ENCODE measurements at regions not wholly inside any gene's neighbourhood (a gene's known extent, or its start where the extent isn't known, plus 50 kb on each side); places are given as distances from the start of the nearest gene placed in this dataset.

GRCh38 chr1:78240755-78241154 is 195.0 kb downstream of the GIPC2 start:
- Histone ChIP-seq H3K4me1 (ENCODE audit: control insufficient read depth in 5 of 5, insufficient read depth in 5 of 5, low read length in 5 of 5) (no peaks in the 10 kb centered on the region), H3K4me3 (ENCODE audit: low read depth in 1 of 5, low read length in 5 of 5) (no peak overlapping the region), H3K27me3 (ENCODE audit: control insufficient read depth in 5 of 5, insufficient read depth in 4 of 5, low read length in 5 of 5) (no peaks in the 10 kb centered on the region), H3K36me3 (ENCODE audit: control insufficient read depth in 5 of 5, insufficient read depth in 5 of 5, low read length in 5 of 5) (no peaks in the 10 kb centered on the region), H3K9me3 (ENCODE audit: control insufficient read depth in 5 of 5, low read length in 5 of 5) (peaks cover 0 to 8% (median 0%) of the 10 kb centered on the region in 5 donors), H3K27ac (ENCODE audit: low read depth, low read length) (no peak overlapping the region), H3K9ac (ENCODE audit: low read length in 5 of 5) (no peak overlapping the region)

GRCh38 chr1:78247079-78247478 is 201.3 kb downstream of the GIPC2 start:
- H3K36me3 ChIP-seq (ENCODE audit: control insufficient read depth in 5 of 5, insufficient read depth in 5 of 5, low read length in 5 of 5): no peaks in the 10 kb centered on the region
- no peaks in the 10 kb centered on the region for H3K4me1 ChIP-seq (ENCODE audit: control insufficient read depth in 5 of 5, insufficient read depth in 5 of 5, low read length in 5 of 5)
- H3K27ac ChIP-seq (ENCODE audit: low read depth, low read length): no peak overlapping the region
- H3K27me3 ChIP-seq (ENCODE audit: control insufficient read depth in 5 of 5, insufficient read depth in 4 of 5, low read length in 5 of 5): no peaks in the 10 kb centered on the region
- H3K9me3 ChIP-seq (ENCODE audit: control insufficient read depth in 5 of 5, low read length in 5 of 5): peaks cover 0 to 3% (median 0%) of the 10 kb centered on the region in 5 donors
- no peak overlapping the region for H3K4me3 ChIP-seq (ENCODE audit: low read depth in 1 of 5, low read length in 5 of 5)
- no peak overlapping the region for H3K9ac ChIP-seq (ENCODE audit: low read length in 5 of 5)

GRCh38 chr1:78250201-78250600 is 204.4 kb downstream of the GIPC2 start:
- Histone ChIP-seq H3K4me3 (ENCODE audit: low read depth in 1 of 5, low read length in 5 of 5) (no peak overlapping the region), H3K27me3 (ENCODE audit: control insufficient read depth in 5 of 5, insufficient read depth in 4 of 5, low read length in 5 of 5) (no peaks in the 10 kb centered on the region), H3K9me3 (ENCODE audit: control insufficient read depth in 5 of 5, low read length in 5 of 5) (peaks cover 0 to 3% (median 0%) of the 10 kb centered on the region in 5 donors), H3K27ac (ENCODE audit: low read depth, low read length) (no peak overlapping the region), H3K36me3 (ENCODE audit: control insufficient read depth in 5 of 5, insufficient read depth in 5 of 5, low read length in 5 of 5) (no peaks in the 10 kb centered on the region), H3K9ac (ENCODE audit: low read length in 5 of 5) (no peak overlapping the region), H3K4me1 (ENCODE audit: control insufficient read depth in 5 of 5, insufficient read depth in 5 of 5, low read length in 5 of 5) (no peaks in the 10 kb centered on the region)

GRCh38 chr1:78254517-78254916 is 208.8 kb downstream of the GIPC2 start:
- peaks cover 0 to 9% (median 4%) of the 10 kb centered on the region in 5 donors for H3K4me1 ChIP-seq (ENCODE audit: control insufficient read depth in 5 of 5, insufficient read depth in 5 of 5, low read length in 5 of 5)
- no peak overlapping the region for H3K27ac ChIP-seq (ENCODE audit: low read depth, low read length)
- H3K9me3 ChIP-seq (ENCODE audit: control insufficient read depth in 5 of 5, low read length in 5 of 5): peaks cover 0 to 5% (median 0%) of the 10 kb centered on the region in 5 donors
- no peak overlapping the region for H3K9ac ChIP-seq (ENCODE audit: low read length in 5 of 5)
- H3K36me3 ChIP-seq (ENCODE audit: control insufficient read depth in 5 of 5, insufficient read depth in 5 of 5, low read length in 5 of 5): no peaks in the 10 kb centered on the region
- no peak overlapping the region for H3K4me3 ChIP-seq (ENCODE audit: low read depth in 1 of 5, low read length in 5 of 5)
- H3K27me3 ChIP-seq (ENCODE audit: control insufficient read depth in 5 of 5, insufficient read depth in 4 of 5, low read length in 5 of 5): peaks cover 0 to 2% (median 0%) of the 10 kb centered on the region in 5 donors

GRCh38 chr1:78255383-78255782 is 209.6 kb downstream of the GIPC2 start:
- Histone ChIP-seq H3K4me1 (ENCODE audit: control insufficient read depth in 5 of 5, insufficient read depth in 5 of 5, low read length in 5 of 5) (peaks cover 0 to 9% (median 4%) of the 10 kb centered on the region in 5 donors), H3K36me3 (ENCODE audit: control insufficient read depth in 5 of 5, insufficient read depth in 5 of 5, low read length in 5 of 5) (no peaks in the 10 kb centered on the region), H3K27ac (ENCODE audit: low read depth, low read length) (no peak overlapping the region), H3K27me3 (ENCODE audit: control insufficient read depth in 5 of 5, insufficient read depth in 4 of 5, low read length in 5 of 5) (peaks cover 0 to 2% (median 0%) of the 10 kb centered on the region in 5 donors), H3K4me3 (ENCODE audit: low read depth in 1 of 5, low read length in 5 of 5) (no peak overlapping the region), H3K9ac (ENCODE audit: low read length in 5 of 5) (no peak overlapping the region), H3K9me3 (ENCODE audit: control insufficient read depth in 5 of 5, low read length in 5 of 5) (peaks cover 0 to 5% (median 0%) of the 10 kb centered on the region in 5 donors)

GRCh38 chr1:78255846-78256245 is 210.1 kb downstream of the GIPC2 start:
- Histone ChIP-seq H3K27ac (ENCODE audit: low read depth, low read length) (no peak overlapping the region), H3K27me3 (ENCODE audit: control insufficient read depth in 5 of 5, insufficient read depth in 4 of 5, low read length in 5 of 5) (peaks cover 0 to 2% (median 0%) of the 10 kb centered on the region in 5 donors), H3K36me3 (ENCODE audit: control insufficient read depth in 5 of 5, insufficient read depth in 5 of 5, low read length in 5 of 5) (no peaks in the 10 kb centered on the region), H3K9ac (ENCODE audit: low read length in 5 of 5) (no peak overlapping the region), H3K4me1 (ENCODE audit: control insufficient read depth in 5 of 5, insufficient read depth in 5 of 5, low read length in 5 of 5) (peaks cover 0 to 9% (median 4%) of the 10 kb centered on the region in 5 donors), H3K9me3 (ENCODE audit: control insufficient read depth in 5 of 5, low read length in 5 of 5) (peaks cover 0 to 5% (median 0%) of the 10 kb centered on the region in 5 donors), H3K4me3 (ENCODE audit: low read depth in 1 of 5, low read length in 5 of 5) (no peak overlapping the region)

- H3K27ac ChIP-seq (ENCODE audit: low read depth, low read length): no peak overlapping the region
- no peaks in the 10 kb centered on the region for H3K27me3 ChIP-seq (ENCODE audit: control insufficient read depth in 5 of 5, insufficient read depth in 4 of 5, low read length in 5 of 5)
- H3K36me3 ChIP-seq (ENCODE audit: control insufficient read depth in 5 of 5, insufficient read depth in 5 of 5, low read length in 5 of 5): no peaks in the 10 kb centered on the region
- peaks cover 0 to 9% (median 3%) of the 10 kb centered on the region in 5 donors for H3K9me3 ChIP-seq (ENCODE audit: control insufficient read depth in 5 of 5, low read length in 5 of 5)
- H3K4me1 ChIP-seq (ENCODE audit: control insufficient read depth in 5 of 5, insufficient read depth in 5 of 5, low read length in 5 of 5): no peaks in the 10 kb centered on the region
- H3K9ac ChIP-seq (ENCODE audit: low read length in 5 of 5): no peak overlapping the region
- no peak overlapping the region for H3K4me3 ChIP-seq (ENCODE audit: low read depth in 1 of 5, low read length in 5 of 5)
Measured at GRCh38 chr1:78263459-78263858, 217.7 kb downstream of the GIPC2 start.

GRCh38 chr1:78263946-78264345 is 218.2 kb downstream of the GIPC2 start:
- no peak overlapping the region for H3K4me3 ChIP-seq (ENCODE audit: low read depth in 1 of 5, low read length in 5 of 5)
- H3K27me3 ChIP-seq (ENCODE audit: control insufficient read depth in 5 of 5, insufficient read depth in 4 of 5, low read length in 5 of 5): no peaks in the 10 kb centered on the region
- H3K4me1 ChIP-seq (ENCODE audit: control insufficient read depth in 5 of 5, insufficient read depth in 5 of 5, low read length in 5 of 5): no peaks in the 10 kb centered on the region
- no peak overlapping the region for H3K27ac ChIP-seq (ENCODE audit: low read depth, low read length)
- no peak overlapping the region for H3K9ac ChIP-seq (ENCODE audit: low read length in 5 of 5)
- H3K36me3 ChIP-seq (ENCODE audit: control insufficient read depth in 5 of 5, insufficient read depth in 5 of 5, low read length in 5 of 5): no peaks in the 10 kb centered on the region
- H3K9me3 ChIP-seq (ENCODE audit: control insufficient read depth in 5 of 5, low read length in 5 of 5): peaks cover 0 to 9% (median 4%) of the 10 kb centered on the region in 5 donors

- no peak overlapping the region for H3K4me3 ChIP-seq (ENCODE audit: low read depth in 1 of 5, low read length in 5 of 5)
- H3K36me3 ChIP-seq (ENCODE audit: control insufficient read depth in 5 of 5, insufficient read depth in 5 of 5, low read length in 5 of 5): no peaks in the 10 kb centered on the region
- no peaks in the 10 kb centered on the region for H3K27me3 ChIP-seq (ENCODE audit: control insufficient read depth in 5 of 5, insufficient read depth in 4 of 5, low read length in 5 of 5)
- H3K4me1 ChIP-seq (ENCODE audit: control insufficient read depth in 5 of 5, insufficient read depth in 5 of 5, low read length in 5 of 5): no peaks in the 10 kb centered on the region
- H3K9me3 ChIP-seq (ENCODE audit: control insufficient read depth in 5 of 5, low read length in 5 of 5): peaks cover 0 to 9% (median 4%) of the 10 kb centered on the region in 5 donors
- H3K9ac ChIP-seq (ENCODE audit: low read length in 5 of 5): no peak overlapping the region
- no peak overlapping the region for H3K27ac ChIP-seq (ENCODE audit: low read depth, low read length)
Measured at GRCh38 chr1:78267513-78268218, 221.9 kb downstream of the GIPC2 start.

GRCh38 chr1:78269591-78269990 is 221.2 kb upstream of the PTGFR start:
- H3K27ac ChIP-seq (ENCODE audit: low read depth, low read length): no peak overlapping the region
- H3K4me3 ChIP-seq (ENCODE audit: low read depth in 1 of 5, low read length in 5 of 5): no peak overlapping the region
- peaks cover 0 to 7% (median 4%) of the 10 kb centered on the region in 5 donors for H3K9me3 ChIP-seq (ENCODE audit: control insufficient read depth in 5 of 5, low read length in 5 of 5)
- H3K27me3 ChIP-seq (ENCODE audit: control insufficient read depth in 5 of 5, insufficient read depth in 4 of 5, low read length in 5 of 5): no peaks in the 10 kb centered on the region
- no peak overlapping the region for H3K9ac ChIP-seq (ENCODE audit: low read length in 5 of 5)
- H3K4me1 ChIP-seq (ENCODE audit: control insufficient read depth in 5 of 5, insufficient read depth in 5 of 5, low read length in 5 of 5): no peaks in the 10 kb centered on the region
- H3K36me3 ChIP-seq (ENCODE audit: control insufficient read depth in 5 of 5, insufficient read depth in 5 of 5, low read length in 5 of 5): no peaks in the 10 kb centered on the region

Data from subcutaneous abdominal adipose tissue (tissue), 5 donors.